Suprapubic skin (tissue), 4 donors: ENCODE measurements at regions not wholly inside any gene's neighbourhood (a gene's known extent, or its start where the extent isn't known, plus 50 kb on each side); places are given as distances from the start of the nearest gene placed in this dataset.
A peak's percentile ranks its signal among the peaks of the same experiment; 100 is the strongest.

Experiments used
- DNase-seq, 2 donors: peaks; one replicate each; pipeline ENCODE4 v3.0.0-alpha.2; 2019; ENCODE audit warnings: low spot score in 2 of 2
- H3K27ac ChIP-seq: fragments of 200-600 bp; sonication (generic); one replicate; pipeline ENCODE4 v1.5.1; 2019
- H3K27me3 ChIP-seq: fragments of 200-600 bp; sonication (generic); one replicate; pipeline ENCODE4 v1.5.1; 2019
- H3K36me3 ChIP-seq: fragments of 200-600 bp; sonication (generic); one replicate; pipeline ENCODE4 v1.5.1; 2019
- H3K4me1 ChIP-seq: fragments of 200-600 bp; sonication (generic); one replicate; pipeline ENCODE4 v1.5.1; 2019
- H3K4me3 ChIP-seq: fragments of 200-600 bp; sonication (generic); one replicate; pipeline ENCODE4 v1.5.1; 2019; ENCODE audit warnings: mild to moderate bottlenecking
- H3K9me3 ChIP-seq: fragments of 200-600 bp; sonication (generic); one replicate; pipeline ENCODE4 v1.5.1; 2019
- CTCF ChIP-seq, 2 donors: fragments of 200-600 bp in 1 of 2; fragments of 450-650 bp in 1 of 2; sonication (generic) in 1 of 2; IDR thresholded peaks; one replicate each; pipeline ENCODE4 v1.5.1; 2016 to 2019; ENCODE audit warnings: antibody characterized with exemption in 2 of 2, mild to moderate bottlenecking in 1 of 2, moderate library complexity in 1 of 2
- EP300 ChIP-seq: sonication (generic); formaldehyde crosslinking; IDR thresholded peaks from one replicate; pipeline ENCODE4 v1.6.1; 2017; ENCODE audit warnings: antibody characterized with exemption
- POLR2A ChIP-seq, 2 donors: fragments of 450-650 bp; IDR thresholded peaks; one replicate each; pipeline ENCODE4 v1.6.1; 2017; ENCODE audit warnings: antibody characterized with exemption in 2 of 2, mild to moderate bottlenecking in 2 of 2, moderate library complexity in 2 of 2
- POLR2AphosphoS5 ChIP-seq, 3 donors: sonication (generic); formaldehyde crosslinking; IDR thresholded peaks; one replicate each; pipeline ENCODE4 v1.6.1; 2017; ENCODE audit warnings: antibody characterized with exemption in 3 of 3
- WGBS: methylation state at CpG from one replicate; pipeline ENCODE4 v1.1.5; 2018; 5-methylcytosine and 5-hydroxymethylcytosine counted together

DNA sequence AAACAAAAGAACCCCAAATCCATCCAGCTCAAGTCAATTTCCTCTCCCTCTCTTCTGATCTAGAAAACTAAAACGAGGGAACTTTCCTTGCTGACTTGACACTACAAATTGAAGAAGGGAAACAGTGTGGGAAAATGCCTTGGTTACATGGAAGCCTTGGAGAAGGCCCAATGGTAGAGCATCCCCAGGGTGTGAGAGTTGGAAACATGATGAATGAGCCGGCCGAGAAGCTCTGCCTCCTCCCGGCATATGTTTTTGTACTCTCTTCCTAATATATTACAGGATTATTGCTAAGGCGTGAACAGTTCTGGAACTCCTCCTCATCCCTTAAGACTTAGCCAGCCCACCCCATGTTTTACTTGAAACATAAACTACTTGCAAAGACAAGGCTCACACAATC, 618.2 kb upstream of the MGMT start:
- WGBS = 75% methylated on average over 5 of the region's 5 CpGs
- H3K4me3 ChIP-seq = no peak overlapping the region
- H3K27ac ChIP-seq = no peak overlapping the region
- no peaks in the 10 kb centered on the region for H3K27me3 ChIP-seq
- no peak for DNase-seq
- H3K36me3 ChIP-seq = no peaks in the 10 kb centered on the region
- H3K9me3 ChIP-seq = no peaks in the 10 kb centered on the region
- TF ChIP-seq POLR2AphosphoS5 (IDR thresholded peaks at IDR 0.05) = no peak
- no peak for TF ChIP-seq EP300
- TF ChIP-seq CTCF (IDR thresholded peaks at IDR 0.05) = no peak
- TF ChIP-seq POLR2A (IDR thresholded peaks at IDR 0.05) = no peak
- peaks cover 2% of the 10 kb centered on the region for H3K4me1 ChIP-seq

DNA sequence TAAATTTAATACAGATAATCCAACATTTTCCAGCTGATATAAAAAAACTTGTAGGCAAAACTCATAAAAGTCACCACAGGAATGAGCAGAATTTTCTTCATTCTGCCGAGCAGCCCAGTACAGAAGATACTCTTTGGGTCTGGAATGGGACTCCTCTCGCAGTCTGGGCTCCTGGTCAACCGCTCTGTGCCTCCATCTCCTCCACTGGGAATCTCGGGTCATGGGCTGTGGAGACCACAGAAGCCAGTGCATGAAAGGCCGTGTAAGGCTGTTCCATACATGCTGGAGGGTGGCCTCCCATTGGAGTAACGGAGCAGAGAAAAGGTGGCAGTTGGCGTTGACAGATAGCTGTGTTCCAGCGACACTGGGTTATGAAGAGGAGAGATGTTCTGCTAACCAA, 616.4 kb upstream of the MGMT start:
- no peaks in the 10 kb centered on the region for H3K36me3 ChIP-seq
- DNase-seq = no peak
- H3K9me3 ChIP-seq = no peaks in the 10 kb centered on the region
- no peak for TF ChIP-seq CTCF (IDR thresholded peaks at IDR 0.05)
- TF ChIP-seq POLR2AphosphoS5 (IDR thresholded peaks at IDR 0.05) = no peak
- no peak for TF ChIP-seq EP300
- no peak for TF ChIP-seq POLR2A (IDR thresholded peaks at IDR 0.05)
- H3K4me3 ChIP-seq = no peak overlapping the region
- no peaks in the 10 kb centered on the region for H3K27me3 ChIP-seq
- WGBS = 85% methylated on average over 8 of the region's 8 CpGs
- H3K4me1 ChIP-seq = peaks cover 18% of the 10 kb centered on the region
- H3K27ac ChIP-seq = no peak overlapping the region

DNA sequence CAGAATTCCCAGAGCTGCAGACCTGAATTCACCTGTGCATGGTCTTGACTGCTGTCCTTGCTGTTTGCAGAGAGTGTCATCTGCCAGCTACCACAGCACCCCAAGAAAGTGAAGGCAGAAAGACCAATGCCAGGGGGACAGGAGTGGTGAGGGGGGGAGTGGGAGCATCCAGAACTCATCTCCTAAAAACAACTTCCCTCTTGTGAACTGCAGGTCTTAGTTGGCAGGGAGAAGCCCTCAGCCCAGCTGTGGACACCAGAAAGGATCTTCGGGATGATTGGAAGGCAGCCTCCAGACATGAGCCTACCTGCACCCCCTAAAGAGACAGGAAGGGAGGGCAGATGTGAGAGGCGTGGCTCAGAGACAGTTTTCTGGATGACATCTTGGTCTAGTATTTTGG, 615.8 kb upstream of the MGMT start:
- no peak overlapping the region for H3K4me3 ChIP-seq
- no peaks in the 10 kb centered on the region for H3K27me3 ChIP-seq
- no peak for DNase-seq
- WGBS = 78% methylated on average over 2 of the region's 2 CpGs
- TF ChIP-seq POLR2A (IDR thresholded peaks at IDR 0.05) (no peak), POLR2AphosphoS5 (IDR thresholded peaks at IDR 0.05) (no peak), CTCF (IDR thresholded peaks at IDR 0.05) (no peak), EP300 (no peak)
- no peak overlapping the region for H3K27ac ChIP-seq
- H3K36me3 ChIP-seq = no peaks in the 10 kb centered on the region
- peaks cover 19% of the 10 kb centered on the region for H3K4me1 ChIP-seq
- H3K9me3 ChIP-seq = no peaks in the 10 kb centered on the region

- Histone ChIP-seq H3K36me3 (no peaks in the 10 kb centered on the region), H3K9me3 (no peaks in the 10 kb centered on the region), H3K27ac (peak overlapping the region; percentile 47), H3K27me3 (no peaks in the 10 kb centered on the region), H3K4me1 (peaks cover 19% of the 10 kb centered on the region), H3K4me3 (no peak overlapping the region)
- no peak for DNase-seq
- no peak for TF ChIP-seq POLR2A (IDR thresholded peaks at IDR 0.05)
- no peak for TF ChIP-seq POLR2AphosphoS5 (IDR thresholded peaks at IDR 0.05)
- no peak for TF ChIP-seq EP300
- no peak for TF ChIP-seq CTCF (IDR thresholded peaks at IDR 0.05)
- 48% methylated on average over 7 of the region's 7 CpGs for whole genome bisulfite sequencing
Measured at GRCh38 chr10:128851726-128852125, 615.3 kb upstream of the MGMT start.

GRCh38 chr10:128852449-128852848, 614.6 kb upstream of the MGMT start:
- WGBS = 97% methylated on average over 10 of the region's 11 CpGs
- Histone ChIP-seq H3K27me3 (no peaks in the 10 kb centered on the region), H3K27ac (peak overlapping the region; percentile 47), H3K36me3 (no peaks in the 10 kb centered on the region), H3K9me3 (no peaks in the 10 kb centered on the region), H3K4me1 (peaks cover 19% of the 10 kb centered on the region), H3K4me3 (no peak overlapping the region)
- no peak for TF ChIP-seq CTCF (IDR thresholded peaks at IDR 0.05)
- no peak for TF ChIP-seq EP300
- no peak for TF ChIP-seq POLR2A (IDR thresholded peaks at IDR 0.05)
- no peak for TF ChIP-seq POLR2AphosphoS5 (IDR thresholded peaks at IDR 0.05)
- no peak for DNase-seq
